GM12878 (cell line): ENCODE measurements at regions not wholly inside any gene's neighbourhood (a gene's known extent, or its start where the extent isn't known, plus 50 kb on each side); places are given as distances from the start of the nearest gene placed in this dataset.

Experiments used
- ATAC-seq: fragments of 200-7000 bp; cut with Tn5 transposase; 3 replicates; pipeline ENCODE4 v1.9.1; 2020; ENCODE audit warnings: mild to moderate bottlenecking, moderate library complexity
- BruUV-seq: library from RNA; stranded (reverse); fragments of 400-500 nt; replicated peaks from 2 replicates; lab custom pipeline; 2021; lab: Mats Ljungman, UMichigan
- CTCF ChIA-PET: fragments of 300-600 bp; sonication (Branson Sonifier 250); formaldehyde crosslinking; extraction: SDS; loops from one replicate; lab custom pipeline; 2021; ENCODE audit warnings: inconsistent platforms; lab: Yijun Ruan, JAX
- POLR2A ChIA-PET: fragments of 350-600 bp; formaldehyde crosslinking; extraction: SDS; loops from one replicate; lab custom pipeline; 2021; ENCODE audit warnings: inconsistent platforms; lab: Charles Lee
- RAD21 ChIA-PET: fragments of 300-600 bp; sonication (Branson Sonifier 250); formaldehyde crosslinking; loops from one replicate; lab custom pipeline; 2023; ENCODE audit warnings: antibody characterized with exemption; ENCODE audit not compliant: unreplicated experiment; lab: Charles Lee
- SMC1A ChIA-PET: fragments of 300-600 bp; sonication (Branson Sonifier 250); formaldehyde crosslinking; loops from one replicate; lab custom pipeline; 2023; ENCODE audit not compliant: unreplicated experiment, uncharacterized antibody; lab: Charles Lee
- DNase-seq: peaks from one replicate; pipeline ENCODE4 v3.0.0-alpha.2; 2011; ENCODE audit warnings: low read depth, low spot score
- FAIRE-seq: peaks from 3 replicates; lab custom pipeline; 2011; peaks lifted over from hg19 to GRCh38; lab: Jason Lieb, UNC
- H2AFZ ChIP-seq: 2 replicates; pipeline ENCODE4 v1.6.0; 2011; ENCODE audit warnings: low read depth, low read length, control low read depth; ENCODE audit not compliant: control insufficient read depth
- H3K27ac ChIP-seq: 2 replicates; pipeline ENCODE4 v1.5.1; 2011; ENCODE audit warnings: control low read depth; ENCODE audit not compliant: control insufficient read depth, insufficient read depth
- H3K27me3 ChIP-seq, 2 experiments: replicated peaks in 1 of 2; 2 replicates each; pipeline versions ENCODE4 v1.6.0 to v1.6.1; 2011; ENCODE audit warnings: low read length in 1 of 2; ENCODE audit not compliant: control insufficient read depth in 2 of 2, insufficient read depth in 2 of 2
- H3K36me3 ChIP-seq, 2 experiments: 2 replicates each; pipeline ENCODE4 v1.5.1; 2011; ENCODE audit warnings: low read length in 1 of 2; ENCODE audit not compliant: control insufficient read depth in 2 of 2, insufficient read depth in 2 of 2
- H3K4me1 ChIP-seq: 2 replicates; pipeline ENCODE4 v1.6.1; 2011; ENCODE audit warnings: mild to moderate bottlenecking, low read length, moderate library complexity, mixed read lengths; ENCODE audit not compliant: control insufficient read depth, insufficient read depth
- H3K4me2 ChIP-seq: 2 replicates; pipeline ENCODE4 v1.6.0; 2011; ENCODE audit warnings: control low read depth; ENCODE audit not compliant: control insufficient read depth, insufficient read depth
- H3K4me3 ChIP-seq: fragments of 200-600 bp; sonication (generic); 2 replicates; pipeline ENCODE4 v1.5.1; 2016
- H3K79me2 ChIP-seq: 2 replicates; pipeline ENCODE4 v1.6.0; 2011; ENCODE audit warnings: low read length; ENCODE audit not compliant: control insufficient read depth, insufficient read depth
- H3K9ac ChIP-seq: 2 replicates; pipeline ENCODE4 v1.8.0; 2011; ENCODE audit warnings: low read length, control low read depth, mixed read lengths; ENCODE audit not compliant: control insufficient read depth, insufficient read depth
- H3K9me3 ChIP-seq: replicated peaks from 3 replicates; pipeline ENCODE4 v1.5.1; 2011; ENCODE audit warnings: mild to moderate bottlenecking, low read length; ENCODE audit not compliant: control insufficient read depth, insufficient read depth
- H4K20me1 ChIP-seq: 2 replicates; pipeline ENCODE4 v1.6.0; 2011; ENCODE audit not compliant: control insufficient read depth, insufficient read depth
- HDAC2 ChIP-seq: fragments of 200-600 bp; sonication (generic); IDR thresholded peaks from 2 replicates; pipeline ENCODE4 v1.6.1; 2017
- NFYB ChIP-seq: IDR thresholded peaks from 2 replicates; pipeline ENCODE4 v1.6.1; 2011; ENCODE audit warnings: low read depth, mild to moderate bottlenecking, low read length, improper control_type of control experiment, moderate library complexity; ENCODE audit not compliant: insufficient read depth
- RAD51 ChIP-seq: fragments of 450-650 bp; IDR thresholded peaks from 2 replicates; pipeline ENCODE4 v1.6.1; 2016; ENCODE audit warnings: moderate library complexity, mild to moderate bottlenecking, inconsistent platforms
- WGBS: methylation state at CpG from one replicate; pipeline ENCODE4 v1.1.6; 2016; ENCODE audit warnings: low lambda C conversion rate; ENCODE audit not compliant: insufficient replicate concordance, insufficient coverage; ENCODE audit errors: missing lambda C conversion rate; 5-methylcytosine and 5-hydroxymethylcytosine counted together
- in situ Hi-C: fragments of 300-500 bp; cut with MboI; formaldehyde crosslinking; loops from 9 replicates; pipeline ENCODE4 v1.14.3; 2018; ENCODE audit warnings: mixed read lengths
- intact Hi-C: fragments of 100-400 bp; cut with micrococcal nuclease; formaldehyde crosslinking; loops from one replicate; pipeline ENCODE4 v1.14.2; 2022; ENCODE audit not compliant: unreplicated experiment
- TF ChIP-seq, protein P1 (sequence below): fragments of 450-650 bp; formaldehyde crosslinking; IDR thresholded peaks from 2 replicates; pipeline ENCODE4 v1.4.0; 2020; ENCODE audit warnings: mild to moderate bottlenecking, moderate library complexity
- TF ChIP-seq, protein P2 (sequence below): fragments of 450-650 bp; IDR thresholded peaks from 2 replicates; pipeline ENCODE4 v1.6.1; 2017; ENCODE audit warnings: mild to moderate bottlenecking, low read depth, inconsistent platforms; ENCODE audit not compliant: poor library complexity, severe bottlenecking
- TF ChIP-seq, protein P3 (sequence below): IDR thresholded peaks from 2 replicates; pipeline ENCODE4 v1.6.1; 2011; ENCODE audit warnings: borderline replicate concordance, low read depth, mild to moderate bottlenecking, moderate library complexity, mixed read lengths, low read length; ENCODE audit not compliant: insufficient read depth; ENCODE audit errors: extremely low read length

DNA sequence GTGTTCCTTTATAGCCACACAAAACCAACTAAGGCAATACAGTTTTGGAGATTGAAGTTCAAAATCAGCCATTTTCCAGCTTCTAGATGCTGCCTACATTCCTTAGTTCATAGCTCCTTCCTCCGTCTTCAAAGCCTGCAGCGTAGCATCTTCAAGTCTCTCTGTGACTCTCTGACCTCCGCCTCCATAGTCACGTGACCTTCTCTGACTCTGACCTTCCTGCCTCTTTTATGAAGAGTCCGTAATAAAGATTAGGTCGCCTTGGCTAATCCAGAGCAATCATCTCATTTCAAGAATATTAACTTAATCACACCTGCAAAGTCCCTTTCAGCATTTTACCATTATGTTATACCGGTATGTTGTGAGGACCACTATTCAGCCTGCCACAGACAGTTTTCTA, 60.4 kb downstream of the ZCCHC12 start:
- no peaks in the 10 kb centered on the region for H3K9me3 ChIP-seq
- no peaks in the 10 kb centered on the region for H4K20me1 ChIP-seq
- FAIRE-seq: no peak
- H3K9ac ChIP-seq: no peak overlapping the region
- ChIA-PET CTCF (interaction anchor here (0.6 kb wide), 1 partner anchor 26 kb away, joined by 3 read pairs; no protein-coding TSS in a partner anchor), SMC1A (no interaction called here), RAD21 (no interaction called here), POLR2A (no interaction called here)
- no TSS peak for BruUV-seq
- no peaks in the 10 kb centered on the region for H3K27me3 ChIP-seq
- no peak for ATAC-seq
- H3K27ac ChIP-seq: no peak overlapping the region
- H3K4me2 ChIP-seq: no peak overlapping the region
- 37% methylated on average over 7 of the region's 7 CpGs for whole genome bisulfite sequencing
- in situ Hi-C loops (no loop called here), intact Hi-C loops (no loop called here)
- no peak overlapping the region for H3K4me3 ChIP-seq
- DNase-seq: no peak
- peak; percentile 34; the same call in 1 of the 2 replicates for TF ChIP-seq RAD51
- no peak for TF ChIP-seq HDAC2
- TF ChIP-seq, protein P1, sequence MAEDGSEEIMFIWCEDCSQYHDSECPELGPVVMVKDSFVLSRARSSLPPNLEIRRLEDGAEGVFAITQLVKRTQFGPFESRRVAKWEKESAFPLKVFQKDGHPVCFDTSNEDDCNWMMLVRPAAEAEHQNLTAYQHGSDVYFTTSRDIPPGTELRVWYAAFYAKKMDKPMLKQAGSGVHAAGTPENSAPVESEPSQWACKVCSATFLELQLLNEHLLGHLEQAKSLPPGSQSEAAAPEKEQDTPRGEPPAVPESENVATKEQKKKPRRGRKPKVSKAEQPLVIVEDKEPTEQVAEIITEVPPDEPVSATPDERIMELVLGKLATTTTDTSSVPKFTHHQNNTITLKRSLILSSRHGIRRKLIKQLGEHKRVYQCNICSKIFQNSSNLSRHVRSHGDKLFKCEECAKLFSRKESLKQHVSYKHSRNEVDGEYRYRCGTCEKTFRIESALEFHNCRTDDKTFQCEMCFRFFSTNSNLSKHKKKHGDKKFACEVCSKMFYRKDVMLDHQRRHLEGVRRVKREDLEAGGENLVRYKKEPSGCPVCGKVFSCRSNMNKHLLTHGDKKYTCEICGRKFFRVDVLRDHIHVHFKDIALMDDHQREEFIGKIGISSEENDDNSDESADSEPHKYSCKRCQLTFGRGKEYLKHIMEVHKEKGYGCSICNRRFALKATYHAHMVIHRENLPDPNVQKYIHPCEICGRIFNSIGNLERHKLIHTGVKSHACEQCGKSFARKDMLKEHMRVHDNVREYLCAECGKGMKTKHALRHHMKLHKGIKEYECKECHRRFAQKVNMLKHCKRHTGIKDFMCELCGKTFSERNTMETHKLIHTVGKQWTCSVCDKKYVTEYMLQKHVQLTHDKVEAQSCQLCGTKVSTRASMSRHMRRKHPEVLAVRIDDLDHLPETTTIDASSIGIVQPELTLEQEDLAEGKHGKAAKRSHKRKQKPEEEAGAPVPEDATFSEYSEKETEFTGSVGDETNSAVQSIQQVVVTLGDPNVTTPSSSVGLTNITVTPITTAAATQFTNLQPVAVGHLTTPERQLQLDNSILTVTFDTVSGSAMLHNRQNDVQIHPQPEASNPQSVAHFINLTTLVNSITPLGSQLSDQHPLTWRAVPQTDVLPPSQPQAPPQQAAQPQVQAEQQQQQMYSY (CRISPR knock-in tag): no peak
- H3K36me3 ChIP-seq: no peaks in the 10 kb centered on the region
- no peak overlapping the region for H2AFZ ChIP-seq
- no peaks in the 10 kb centered on the region for H3K79me2 ChIP-seq
- H3K4me1 ChIP-seq: no peaks in the 10 kb centered on the region

DNA sequence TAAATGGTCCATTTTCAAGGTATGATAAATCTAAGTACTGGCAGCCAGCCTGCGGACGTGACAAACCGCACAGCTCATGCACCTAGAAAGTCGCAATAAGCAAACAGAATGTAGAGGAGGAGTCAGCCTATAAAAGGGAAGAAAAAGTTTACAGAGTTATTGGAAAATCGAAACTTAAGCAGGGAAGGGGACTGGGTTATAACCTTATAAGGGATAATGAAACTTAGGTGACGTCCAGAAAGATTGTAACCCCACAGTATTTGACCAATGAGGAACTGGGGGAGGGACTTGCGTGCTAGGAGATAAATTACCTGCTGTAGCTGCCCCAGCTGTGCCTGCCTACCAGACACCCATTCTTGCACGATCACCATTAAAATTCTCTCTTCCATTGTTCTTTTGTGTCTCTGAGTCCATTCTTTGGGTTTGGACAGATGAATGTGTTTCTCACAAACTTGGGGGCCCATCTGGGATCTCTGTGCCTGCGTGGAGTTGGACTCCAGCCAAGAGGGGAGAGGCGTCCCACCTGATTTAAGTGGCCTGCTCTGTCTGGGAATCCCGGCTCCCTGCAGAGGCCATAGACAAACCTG, 61.0 kb downstream of the ZCCHC12 start:
- H3K4me2 ChIP-seq: no peak overlapping the region
- H3K27ac ChIP-seq: no peak overlapping the region
- ATAC-seq (no peak), FAIRE-seq (no peak), DNase-seq (no peak)
- in situ Hi-C loops: no loop called here
- ChIA-PET CTCF (no interaction called here), SMC1A (no interaction called here), POLR2A (no interaction called here), RAD21 (no interaction called here)
- no peaks in the 10 kb centered on the region for H3K36me3 ChIP-seq
- H3K4me3 ChIP-seq: no peak overlapping the region
- WGBS: 50% methylated on average over 11 of the region's 11 CpGs
- BruUV-seq: no TSS peak
- no peaks in the 10 kb centered on the region for H3K9me3 ChIP-seq
- H3K27me3 ChIP-seq: no peaks in the 10 kb centered on the region
- intact Hi-C loops: no loop called here
- H2AFZ ChIP-seq: no peak overlapping the region
- H3K9ac ChIP-seq: no peak overlapping the region
- H3K4me1 ChIP-seq: no peaks in the 10 kb centered on the region
- H3K79me2 ChIP-seq: no peaks in the 10 kb centered on the region
- TF ChIP-seq, protein P2, sequence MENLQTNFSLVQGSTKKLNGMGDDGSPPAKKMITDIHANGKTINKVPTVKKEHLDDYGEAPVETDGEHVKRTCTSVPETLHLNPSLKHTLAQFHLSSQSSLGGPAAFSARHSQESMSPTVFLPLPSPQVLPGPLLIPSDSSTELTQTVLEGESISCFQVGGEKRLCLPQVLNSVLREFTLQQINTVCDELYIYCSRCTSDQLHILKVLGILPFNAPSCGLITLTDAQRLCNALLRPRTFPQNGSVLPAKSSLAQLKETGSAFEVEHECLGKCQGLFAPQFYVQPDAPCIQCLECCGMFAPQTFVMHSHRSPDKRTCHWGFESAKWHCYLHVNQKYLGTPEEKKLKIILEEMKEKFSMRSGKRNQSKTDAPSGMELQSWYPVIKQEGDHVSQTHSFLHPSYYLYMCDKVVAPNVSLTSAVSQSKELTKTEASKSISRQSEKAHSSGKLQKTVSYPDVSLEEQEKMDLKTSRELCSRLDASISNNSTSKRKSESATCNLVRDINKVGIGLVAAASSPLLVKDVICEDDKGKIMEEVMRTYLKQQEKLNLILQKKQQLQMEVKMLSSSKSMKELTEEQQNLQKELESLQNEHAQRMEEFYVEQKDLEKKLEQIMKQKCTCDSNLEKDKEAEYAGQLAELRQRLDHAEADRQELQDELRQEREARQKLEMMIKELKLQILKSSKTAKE: no peak
- TF ChIP-seq, protein P3, sequence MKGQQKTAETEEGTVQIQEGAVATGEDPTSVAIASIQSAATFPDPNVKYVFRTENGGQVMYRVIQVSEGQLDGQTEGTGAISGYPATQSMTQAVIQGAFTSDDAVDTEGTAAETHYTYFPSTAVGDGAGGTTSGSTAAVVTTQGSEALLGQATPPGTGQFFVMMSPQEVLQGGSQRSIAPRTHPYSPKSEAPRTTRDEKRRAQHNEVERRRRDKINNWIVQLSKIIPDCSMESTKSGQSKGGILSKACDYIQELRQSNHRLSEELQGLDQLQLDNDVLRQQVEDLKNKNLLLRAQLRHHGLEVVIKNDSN: no peak
- peak; percentile 45; the same call in 1 of the 2 replicates for TF ChIP-seq NFYB
- H4K20me1 ChIP-seq: no peaks in the 10 kb centered on the region
